D721Med (cell line): ENCODE measurements at regions not wholly inside any gene's neighbourhood (a gene's known extent, or its start where the extent isn't known, plus 50 kb on each side); places are given as distances from the start of the nearest gene placed in this dataset.
A peak's percentile ranks its signal among the peaks of the same experiment; 100 is the strongest.

Experiments
- DNase-seq: peaks from one replicate; pipeline ENCODE4 v3.0.0; 2011; ENCODE audit warnings: low spot score; ENCODE audit not compliant: insufficient read length
- FAIRE-seq: peaks from 2 replicates; lab custom pipeline; 2011; peaks lifted over from hg19 to GRCh38; lab: Jason Lieb, UNC
- CTCF ChIP-seq: IDR thresholded peaks from 2 replicates; pipeline ENCODE4 v1.5.1; 2012; ENCODE audit warnings: mild to moderate bottlenecking, control low read depth; ENCODE audit not compliant: insufficient read depth; ENCODE audit errors: missing control alignments

DNA sequence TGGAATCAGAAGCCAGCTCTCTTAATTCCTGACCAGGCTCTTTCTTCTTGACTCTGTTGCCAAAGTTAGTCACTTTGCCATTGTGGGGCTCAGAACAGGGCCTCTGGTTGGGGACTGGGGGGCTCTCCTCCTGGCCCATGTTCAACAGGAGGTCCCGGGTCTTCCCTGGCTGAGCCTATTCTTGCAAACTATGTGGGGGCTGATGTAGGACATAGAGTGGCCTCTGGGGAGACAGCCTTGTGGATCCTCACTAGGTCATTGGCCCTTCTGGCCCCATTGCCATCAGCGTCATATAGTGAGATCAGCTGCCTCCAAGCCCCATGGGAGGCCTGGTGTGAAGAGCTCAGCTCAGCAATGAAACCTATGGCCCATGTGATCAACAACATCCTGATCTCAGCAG, 77.6 kb upstream of the LEP start:
- no peak for TF ChIP-seq CTCF
- no peak for DNase-seq
- FAIRE-seq, result no peak

DNA sequence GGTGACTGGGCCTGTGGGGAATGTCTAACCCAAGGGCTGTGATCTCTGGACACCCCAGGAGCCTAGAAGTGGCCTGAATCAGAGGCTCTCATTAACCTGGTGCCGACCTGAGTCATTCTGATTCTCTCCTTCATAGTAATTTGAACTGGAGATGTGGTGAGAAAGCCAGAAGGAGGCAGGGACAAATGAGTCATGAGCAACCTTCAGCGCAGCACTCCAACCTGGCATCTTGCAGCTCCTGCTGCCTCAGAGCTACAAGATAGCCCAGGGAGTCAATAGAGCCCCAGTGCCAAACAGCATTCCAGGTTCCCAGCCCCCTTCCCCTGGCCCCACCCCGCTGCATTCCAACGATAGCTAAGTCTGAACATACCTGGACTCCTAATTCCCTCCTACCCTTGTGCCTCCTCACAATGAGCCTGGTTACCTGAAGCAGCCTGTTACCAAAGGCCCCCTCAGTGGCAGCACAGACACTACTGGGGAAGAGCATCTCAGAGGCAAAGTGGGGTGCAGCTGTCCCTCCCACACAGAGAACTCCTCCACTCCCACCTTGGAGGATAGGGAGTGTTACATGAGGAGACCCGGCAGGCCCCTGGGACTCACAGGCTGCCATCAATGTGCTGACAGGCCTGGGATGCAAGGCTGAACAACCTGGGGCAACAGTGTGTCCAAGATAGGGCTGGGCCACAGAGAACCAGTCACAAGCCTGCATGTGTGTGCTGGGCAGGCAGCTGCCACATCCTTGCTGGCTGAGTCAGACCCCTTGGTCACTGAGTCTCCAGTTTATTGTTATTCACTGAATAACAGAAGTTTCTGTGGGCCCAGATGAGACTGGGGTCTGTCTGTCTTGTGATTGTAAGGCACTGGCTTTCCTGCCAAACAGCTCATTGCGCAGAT, 76.8 kb upstream of the LEP start:
- no peak for FAIRE-seq
- TF ChIP-seq CTCF, result no peak
- no peak for DNase-seq

GRCh38 chr7:128164955-128165670, 76.0 kb upstream of the LEP start:
- FAIRE-seq (no peak), DNase-seq (no peak)
- no peak for TF ChIP-seq CTCF

GRCh38 chr7:128165927-128166420, 75.1 kb upstream of the LEP start:
- no peak for TF ChIP-seq CTCF
- no peak for DNase-seq
- no peak for FAIRE-seq

- no peak for TF ChIP-seq CTCF
- DNase-seq (peak; percentile 40), FAIRE-seq (no peak)
These were observed 74.5 kb upstream of the LEP start for GRCh38 chr7:128166603-128167041.

DNA sequence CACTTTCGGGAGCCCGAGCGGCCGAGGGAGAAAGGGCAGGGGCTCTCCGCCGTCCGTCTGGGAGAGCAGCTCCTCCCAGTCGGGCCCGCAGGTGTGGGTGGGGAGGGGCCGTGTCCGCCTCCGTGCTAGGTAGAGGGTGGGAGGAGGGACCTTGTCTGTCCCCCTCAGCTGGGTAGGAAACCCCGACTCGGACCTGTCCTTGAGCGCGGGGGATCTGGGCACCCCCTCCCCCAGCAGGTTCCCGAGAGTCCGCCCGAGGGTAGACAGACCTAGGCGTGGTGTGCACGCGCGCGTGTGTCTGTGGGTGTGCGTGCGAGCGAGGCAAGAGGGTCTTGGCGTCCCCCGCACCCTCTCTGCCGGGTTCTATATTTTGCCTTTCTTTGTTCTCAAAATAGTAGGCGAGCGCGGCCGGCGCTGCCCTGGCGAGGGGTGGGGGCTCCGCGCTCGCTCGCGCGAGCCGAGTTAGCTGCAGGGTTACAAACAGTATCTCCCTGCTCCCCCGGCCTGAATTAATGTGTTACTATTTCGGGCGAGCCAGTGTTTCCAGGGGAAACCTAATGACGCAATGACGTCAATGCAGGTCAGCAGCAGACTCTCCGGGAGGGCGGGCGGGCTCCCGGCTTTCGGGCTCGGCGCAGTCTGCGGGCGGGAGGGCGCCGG, 73.9 kb upstream of the LEP start:
- DNase-seq, result peak; percentile 89
- FAIRE-seq, result no peak
- TF ChIP-seq CTCF, result no peak
